HG02840 (cell line): ENCODE measurements at regions not wholly inside any gene's neighbourhood (a gene's known extent, or its start where the extent isn't known, plus 50 kb on each side); places are given as distances from the start of the nearest gene placed in this dataset.

Experiments
- ATAC-seq: cut with Tn5 transposase; IDR thresholded peaks from one replicate; pipeline ENCODE4 v1.9.1; 2021; ENCODE audit warnings: mild to moderate bottlenecking, moderate library complexity, moderate number of reproducible peaks; ENCODE audit not compliant: unreplicated experiment, low FRiP score

DNA sequence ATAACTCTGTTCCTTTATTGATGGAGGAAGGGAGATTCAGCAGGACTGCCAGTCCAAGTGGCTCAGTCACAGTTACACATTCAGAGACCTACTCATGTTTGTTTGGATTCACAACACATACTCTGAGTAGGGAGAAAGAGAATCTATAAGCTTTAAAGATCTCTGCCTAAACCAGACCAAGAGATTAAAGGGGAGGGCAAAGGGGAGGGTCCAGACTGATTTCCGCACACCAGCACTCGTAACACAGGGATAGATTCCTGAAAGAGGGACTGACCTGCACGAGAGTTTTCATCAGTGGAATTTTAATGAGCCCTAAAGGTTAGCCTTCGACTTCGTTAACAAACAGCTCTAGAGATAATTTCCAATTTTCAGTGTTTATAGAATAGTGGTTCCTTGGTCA lies 71.7 kb upstream of the PMFBP1 start:
- ATAC-seq, result no peak

DNA sequence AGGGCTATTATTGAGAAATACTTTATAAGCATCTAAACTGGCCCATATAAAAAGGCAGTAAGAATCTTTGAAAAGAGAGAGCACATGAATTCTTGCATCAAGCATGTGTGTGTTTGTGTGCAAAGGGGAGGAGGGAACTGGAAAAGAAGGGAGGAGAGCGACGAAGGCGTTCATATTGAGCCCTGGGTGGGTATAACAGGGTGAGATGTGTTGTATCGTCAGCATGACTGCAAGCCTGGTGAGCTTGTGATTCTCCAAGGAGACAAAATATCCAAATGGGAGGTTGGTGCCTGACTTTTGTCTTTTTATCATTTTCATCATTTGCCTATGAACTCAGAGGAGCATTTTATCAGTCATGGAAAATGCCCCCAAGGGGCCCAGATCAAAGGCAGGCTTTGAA lies 70.8 kb upstream of the PMFBP1 start:
- ATAC-seq, result no peak

DNA sequence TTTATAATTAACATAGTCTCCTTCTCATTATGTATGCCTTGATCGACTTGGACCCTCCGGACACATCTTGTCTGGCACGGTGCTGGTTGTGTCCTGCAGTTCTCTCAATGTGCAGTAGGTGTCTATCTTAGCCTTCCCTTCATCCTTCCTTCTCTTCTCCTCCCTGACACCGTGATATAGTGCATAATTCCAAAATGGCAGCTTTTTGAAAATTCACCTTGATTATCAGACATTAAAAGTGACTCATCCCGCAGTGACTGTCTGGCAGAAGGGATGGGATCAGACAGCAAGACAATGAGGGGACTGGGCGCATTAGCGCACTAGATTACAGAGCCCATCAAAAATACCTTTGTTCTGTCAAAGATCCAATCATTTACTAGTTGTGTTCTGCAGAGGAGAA lies 70.0 kb upstream of the PMFBP1 start:
- ATAC-seq, result no peak

DNA sequence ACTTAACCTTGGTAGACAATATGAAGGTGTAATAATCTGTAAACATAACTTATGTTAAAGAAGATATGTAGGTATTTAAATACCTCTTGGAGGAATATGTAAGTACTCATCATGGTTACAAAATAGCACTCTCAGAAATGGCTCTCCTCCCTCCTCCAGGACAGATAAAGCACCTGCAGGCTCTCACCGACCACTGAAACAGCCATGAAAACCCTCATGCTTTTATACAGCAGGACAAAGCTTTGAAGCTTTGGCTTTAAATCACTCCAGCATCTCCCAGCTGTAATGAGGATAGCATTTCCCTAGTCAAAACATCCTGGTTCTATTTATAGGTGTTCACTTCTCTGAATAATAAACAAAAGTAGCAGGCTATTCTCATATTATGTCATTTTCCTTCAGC lies 69.1 kb upstream of the PMFBP1 start:
- no peak for ATAC-seq

DNA sequence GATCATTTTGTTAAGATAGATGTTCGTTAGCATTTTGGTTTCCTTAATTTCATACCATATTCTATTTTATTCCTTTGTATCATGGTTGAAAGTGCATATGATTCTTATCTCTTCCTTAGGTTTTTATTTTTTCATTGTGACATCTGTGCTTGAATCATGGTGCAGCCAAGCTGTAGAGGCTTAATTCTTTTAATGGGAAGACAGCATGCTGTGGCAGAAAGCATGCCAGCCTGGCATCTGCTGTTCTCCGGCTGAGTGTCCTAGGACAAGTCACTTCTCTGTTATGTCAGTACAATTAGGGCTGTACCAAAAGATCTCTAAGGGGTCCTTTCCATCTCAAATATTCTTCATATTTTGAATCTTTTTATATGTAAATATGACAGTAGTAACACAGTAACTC lies 68.5 kb upstream of the PMFBP1 start:
- ATAC-seq, result no peak

DNA sequence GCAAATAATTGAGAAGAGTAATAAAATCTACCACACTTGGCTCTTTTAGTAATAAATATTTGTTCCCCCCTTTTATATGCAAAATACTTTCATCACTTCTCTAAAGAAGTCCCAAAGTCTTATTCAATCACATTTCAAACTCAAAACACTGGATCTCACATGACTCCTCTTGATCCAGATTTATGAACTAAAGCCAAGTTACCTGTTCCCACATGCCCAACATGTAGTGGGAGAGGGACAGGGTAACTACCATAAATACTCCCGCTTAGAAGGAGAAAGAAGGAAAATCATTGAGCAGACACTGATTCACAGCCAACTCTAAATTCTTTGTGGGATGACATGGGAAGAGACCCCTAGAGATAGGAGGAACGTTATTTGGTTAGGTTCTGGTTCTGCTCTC lies 64.9 kb upstream of the PMFBP1 start:
- ATAC-seq, result no peak

DNA sequence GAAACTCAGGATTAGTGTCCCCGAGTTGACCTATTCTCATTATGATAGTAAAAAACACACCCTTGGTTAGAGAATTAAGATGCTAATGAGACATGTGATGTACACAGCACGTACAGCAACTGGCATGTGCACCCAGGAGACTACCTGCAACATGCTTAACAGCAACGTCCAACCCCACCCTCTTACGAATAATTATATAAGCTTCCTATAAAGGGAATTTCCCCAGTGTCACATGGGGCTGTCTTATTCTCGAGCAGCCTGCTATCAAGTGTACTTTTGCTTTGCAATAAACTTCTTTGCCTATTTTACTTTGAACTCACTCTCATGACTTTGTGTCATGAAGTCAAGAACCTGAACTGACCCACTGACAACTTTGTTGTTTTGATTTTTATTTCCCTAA lies 62.4 kb upstream of the PMFBP1 start:
- no peak for ATAC-seq

DNA sequence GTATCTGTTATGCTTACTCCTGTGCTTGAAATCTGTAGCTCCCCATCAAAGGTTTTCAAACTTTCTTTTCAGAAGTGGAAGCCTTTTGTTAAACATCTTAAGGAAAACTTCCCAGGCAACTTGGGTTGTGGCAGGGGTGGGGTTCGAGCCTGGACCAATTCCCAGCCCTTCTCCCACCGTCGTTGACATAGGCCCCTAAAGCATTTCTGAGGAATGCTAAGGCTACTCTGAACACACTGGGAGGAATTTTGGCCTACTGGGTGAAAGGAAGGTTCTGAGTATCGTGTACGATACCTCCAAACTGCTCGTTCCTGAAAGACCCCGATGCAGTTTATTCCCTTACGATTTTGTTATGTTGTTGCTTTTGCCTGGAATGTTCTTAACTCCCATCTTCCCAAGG lies 56.1 kb upstream of the PMFBP1 start:
- ATAC-seq, result no peak

DNA sequence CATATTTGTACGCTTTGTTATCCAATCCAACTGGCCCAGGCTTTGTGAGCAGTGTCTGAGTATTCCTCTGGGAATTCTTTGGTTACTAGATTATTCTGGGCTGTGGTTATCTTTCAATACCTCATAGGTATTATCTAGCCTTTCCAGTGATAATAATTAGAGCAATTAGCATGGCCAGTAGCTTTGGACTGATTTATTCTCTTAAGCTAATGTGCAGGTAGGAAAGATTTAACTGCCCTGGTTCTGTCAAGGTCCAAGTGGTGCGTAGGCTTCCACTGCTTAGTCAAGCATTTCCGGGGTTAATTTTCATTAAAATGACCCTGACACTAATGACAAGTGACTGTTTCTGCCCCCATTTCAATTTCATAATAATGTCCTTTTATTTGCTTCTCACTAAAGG lies 54.2 kb upstream of the PMFBP1 start:
- no peak for ATAC-seq

DNA sequence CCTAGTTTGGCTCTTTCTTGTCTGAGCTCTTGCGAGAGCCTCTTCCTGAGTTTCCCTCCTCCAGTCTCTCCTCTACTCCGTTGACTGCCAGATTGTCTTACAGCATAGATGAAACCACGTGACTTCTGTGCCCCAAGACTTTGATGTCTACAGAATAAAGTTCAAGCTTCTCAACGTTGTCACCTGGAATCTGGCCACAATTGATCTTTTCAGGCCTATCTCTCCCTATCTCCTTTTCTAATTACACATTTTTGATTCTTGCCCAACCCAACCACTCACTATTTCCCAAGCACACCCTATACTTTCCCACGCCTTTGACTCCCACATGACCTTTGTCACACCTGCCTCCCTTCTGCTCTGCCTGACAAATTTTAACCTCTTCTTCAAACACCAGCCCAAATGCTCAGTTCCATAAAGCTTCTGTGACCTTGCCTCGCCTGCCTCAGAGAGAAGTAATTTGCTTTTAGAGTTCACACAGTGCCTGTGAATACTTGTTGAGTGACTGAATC lies 52.4 kb upstream of the PMFBP1 start:
- no peak for ATAC-seq

DNA sequence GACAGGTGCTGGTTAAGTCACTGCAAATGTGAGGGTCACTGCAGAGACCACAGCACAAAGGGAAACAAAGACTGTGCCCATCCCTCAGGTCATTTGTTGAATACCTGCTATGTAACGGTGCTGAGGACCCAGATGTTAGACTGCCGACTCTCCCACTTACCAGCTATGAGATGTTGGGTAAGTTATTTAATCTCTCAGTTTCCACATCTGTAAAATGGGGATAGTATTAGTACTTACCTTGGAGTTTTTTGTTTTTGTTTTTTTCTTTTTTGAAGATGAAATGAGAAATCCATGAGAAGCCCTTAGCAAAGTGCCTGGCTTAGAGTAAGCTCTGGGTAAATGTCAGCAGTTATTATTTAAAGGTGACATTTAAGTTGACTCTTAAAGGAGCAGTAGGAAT lies 50.5 kb upstream of the PMFBP1 start:
- ATAC-seq, result no peak
